HG03060 (cell line): ENCODE measurements at regions not wholly inside any gene's neighbourhood (a gene's known extent, or its start where the extent isn't known, plus 50 kb on each side); places are given as distances from the start of the nearest gene placed in this dataset.
"Not testable (repeated sequence)": the region's sequence is repeated elsewhere in the genome, so short reads cannot be mapped to it uniquely, and the experiment has no call there.

Experiments used
- ATAC-seq: cut with Tn5 transposase; IDR thresholded peaks from one replicate; pipeline ENCODE4 v1.9.1; 2021; ENCODE audit warnings: low read depth, moderate number of reproducible peaks; ENCODE audit not compliant: unreplicated experiment

- ATAC-seq = no peak
Measured at GRCh38 chr4:83753260-83753659, 217.4 kb downstream of the GPAT3 start.

GRCh38 chr4:83751336-83751949 lies 215.5 kb downstream of the GPAT3 start:
- no peak for ATAC-seq

- ATAC-seq = no peak
Measured at GRCh38 chr4:83748711-83749110, 212.8 kb downstream of the GPAT3 start.

GRCh38 chr4:83738895-83739294 lies 203.0 kb downstream of the GPAT3 start:
- ATAC-seq = no peak

- ATAC-seq = no peak
Measured at GRCh38 chr4:83734576-83734975, 198.7 kb downstream of the GPAT3 start.

- no peak for ATAC-seq
Measured at GRCh38 chr4:83732114-83732635, 196.3 kb downstream of the GPAT3 start.

- no peak for ATAC-seq
Measured at GRCh38 chr4:83731609-83732008, 195.7 kb downstream of the GPAT3 start.

- not testable (repeated sequence) for ATAC-seq
Measured at GRCh38 chr4:83730958-83731357, 195.1 kb downstream of the GPAT3 start.

- ATAC-seq = no peak
Measured at GRCh38 chr4:83728191-83728590, 192.3 kb downstream of the GPAT3 start.

- no peak for ATAC-seq
Measured at GRCh38 chr4:83725336-83726085, 189.6 kb downstream of the GPAT3 start.

GRCh38 chr4:83724485-83725335 lies 188.8 kb downstream of the GPAT3 start:
- ATAC-seq = no peak

- ATAC-seq = no peak
Measured at GRCh38 chr4:83723609-83724008, 187.7 kb downstream of the GPAT3 start.

GRCh38 chr4:83722730-83723269 lies 186.9 kb downstream of the GPAT3 start:
- ATAC-seq = no peak

- ATAC-seq = no peak
Measured at GRCh38 chr4:83716874-83717273, 181.0 kb downstream of the GPAT3 start.

- no peak for ATAC-seq
Measured at GRCh38 chr4:83712890-83713289, 177.0 kb downstream of the GPAT3 start.

- no peak for ATAC-seq
Measured at GRCh38 chr4:83709627-83710026, 173.7 kb downstream of the GPAT3 start.

- no peak for ATAC-seq
Measured at GRCh38 chr4:83708500-83709175, 172.7 kb downstream of the GPAT3 start.

GRCh38 chr4:83704786-83705185 lies 168.9 kb downstream of the GPAT3 start:
- ATAC-seq = no peak

GRCh38 chr4:83703752-83704151 lies 167.8 kb downstream of the GPAT3 start:
- no peak for ATAC-seq

GRCh38 chr4:83701041-83701440 lies 165.1 kb downstream of the GPAT3 start:
- ATAC-seq = no peak
